DND-41 (cell line): ENCODE measurements at regions not wholly inside any gene's neighbourhood (a gene's known extent, or its start where the extent isn't known, plus 50 kb on each side); places are given as distances from the start of the nearest gene placed in this dataset.

Source experiments
- ATAC-seq: fragments of 200-7000 bp; cut with Tn5 transposase; 3 replicates; pipeline ENCODE4 v1.9.1; 2021; ENCODE audit warnings: low read depth; ENCODE audit not compliant: insufficient read depth
- DNase-seq: peaks from one replicate; pipeline ENCODE4 v3.0.0-alpha.2; 2020
- H2AFZ ChIP-seq: 2 replicates; pipeline ENCODE4 v1.6.0; 2012; ENCODE audit warnings: low read depth, low read length
- H3K27ac ChIP-seq: 2 replicates; pipeline ENCODE4 v1.5.1; 2012; ENCODE audit warnings: low read length, inconsistent platforms
- H3K27me3 ChIP-seq: fragments of 200-600 bp; sonication (generic); 2 replicates; pipeline ENCODE4 v1.6.0; 2012; ENCODE audit warnings: low read length, mild to moderate bottlenecking, inconsistent platforms; ENCODE audit not compliant: insufficient read depth, poor library complexity
- H3K36me3 ChIP-seq: 2 replicates; pipeline ENCODE4 v1.5.1; 2012; ENCODE audit warnings: low read length, inconsistent platforms; ENCODE audit not compliant: insufficient read depth
- H3K4me1 ChIP-seq: 2 replicates; pipeline ENCODE4 v1.5.1; 2012; ENCODE audit warnings: mild to moderate bottlenecking, low read length; ENCODE audit not compliant: insufficient read depth
- H3K4me2 ChIP-seq: 2 replicates; pipeline ENCODE4 v1.6.0; 2012; ENCODE audit warnings: mild to moderate bottlenecking, moderate library complexity, low read length, inconsistent platforms; ENCODE audit not compliant: insufficient read depth
- H3K4me3 ChIP-seq, 2 experiments: fragments of 200-600 bp in 1 of 2; shearing (Covaris generic) in 1 of 2; 2 replicates each; pipeline ENCODE4 v1.5.1; 2012 to 2016; ENCODE audit warnings: inconsistent platforms in 2 of 2, low read length in 2 of 2, mild to moderate bottlenecking in 2 of 2, low read depth in 1 of 2, moderate library complexity in 1 of 2
- H3K79me2 ChIP-seq: 2 replicates; pipeline ENCODE4 v1.6.0; 2012; ENCODE audit warnings: low read length, inconsistent platforms; ENCODE audit not compliant: insufficient read depth
- H3K9ac ChIP-seq: 2 replicates; pipeline ENCODE4 v1.6.0; 2012; ENCODE audit warnings: low read depth, mild to moderate bottlenecking, inconsistent platforms, low read length, moderate library complexity
- H3K9me3 ChIP-seq: 2 replicates; pipeline ENCODE4 v1.5.1; 2012; ENCODE audit warnings: low read length, moderate library complexity, mild to moderate bottlenecking, inconsistent platforms; ENCODE audit not compliant: insufficient read depth, severe bottlenecking
- H4K20me1 ChIP-seq: 2 replicates; pipeline ENCODE4 v1.6.0; 2012; ENCODE audit warnings: low read length; ENCODE audit not compliant: insufficient read depth
- EZH2 ChIP-seq: IDR thresholded peaks from 3 replicates; pipeline ENCODE4 v1.6.1; 2012; ENCODE audit warnings: borderline replicate concordance, low read depth, mild to moderate bottlenecking, moderate library complexity, low read length, inconsistent platforms; ENCODE audit not compliant: severe bottlenecking
- TF ChIP-seq, protein P1 (sequence below): IDR thresholded peaks from 2 replicates; pipeline ENCODE4 v1.5.1; 2012; ENCODE audit warnings: borderline replicate concordance, low read length, moderate library complexity, mild to moderate bottlenecking; ENCODE audit not compliant: poor library complexity, severe bottlenecking; ENCODE audit errors: extremely low read depth

DNA sequence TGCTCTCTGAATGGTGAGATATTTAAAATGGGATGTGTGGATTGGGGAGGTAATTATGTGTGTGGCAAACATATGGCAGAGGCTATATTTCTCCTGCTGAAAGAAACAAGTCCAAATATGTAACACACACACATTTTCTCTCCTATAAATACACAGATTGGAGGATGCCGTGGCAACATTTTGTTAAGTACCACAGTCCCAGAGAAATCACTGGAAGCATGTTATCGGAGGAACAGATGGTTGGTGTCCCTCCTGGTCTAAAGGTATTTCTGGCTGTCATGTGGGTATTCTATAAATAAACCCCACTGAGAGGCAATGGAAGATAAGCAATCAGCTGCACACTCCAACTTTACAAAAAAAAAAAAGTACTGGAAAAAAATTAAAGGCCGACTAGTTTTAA is 528.3 kb upstream of the BOD1L1 start:
- Histone ChIP-seq H3K27me3 (no peaks in the 10 kb centered on the region), H3K27ac (no peak overlapping the region), H3K36me3 (no peaks in the 10 kb centered on the region), H3K79me2 (no peaks in the 10 kb centered on the region), H3K9me3 (no peaks in the 10 kb centered on the region), H3K4me1 (no peaks in the 10 kb centered on the region), H3K4me3 (no peak overlapping the region), H3K9ac (no peak overlapping the region), H3K4me2 (no peak overlapping the region), H2AFZ (no peak overlapping the region), H4K20me1 (no peaks in the 10 kb centered on the region)
- ATAC-seq (no peak), DNase-seq (no peak)
- TF ChIP-seq EZH2: no peak
- TF ChIP-seq, protein P1, sequence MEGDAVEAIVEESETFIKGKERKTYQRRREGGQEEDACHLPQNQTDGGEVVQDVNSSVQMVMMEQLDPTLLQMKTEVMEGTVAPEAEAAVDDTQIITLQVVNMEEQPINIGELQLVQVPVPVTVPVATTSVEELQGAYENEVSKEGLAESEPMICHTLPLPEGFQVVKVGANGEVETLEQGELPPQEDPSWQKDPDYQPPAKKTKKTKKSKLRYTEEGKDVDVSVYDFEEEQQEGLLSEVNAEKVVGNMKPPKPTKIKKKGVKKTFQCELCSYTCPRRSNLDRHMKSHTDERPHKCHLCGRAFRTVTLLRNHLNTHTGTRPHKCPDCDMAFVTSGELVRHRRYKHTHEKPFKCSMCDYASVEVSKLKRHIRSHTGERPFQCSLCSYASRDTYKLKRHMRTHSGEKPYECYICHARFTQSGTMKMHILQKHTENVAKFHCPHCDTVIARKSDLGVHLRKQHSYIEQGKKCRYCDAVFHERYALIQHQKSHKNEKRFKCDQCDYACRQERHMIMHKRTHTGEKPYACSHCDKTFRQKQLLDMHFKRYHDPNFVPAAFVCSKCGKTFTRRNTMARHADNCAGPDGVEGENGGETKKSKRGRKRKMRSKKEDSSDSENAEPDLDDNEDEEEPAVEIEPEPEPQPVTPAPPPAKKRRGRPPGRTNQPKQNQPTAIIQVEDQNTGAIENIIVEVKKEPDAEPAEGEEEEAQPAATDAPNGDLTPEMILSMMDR: no peak

DNA sequence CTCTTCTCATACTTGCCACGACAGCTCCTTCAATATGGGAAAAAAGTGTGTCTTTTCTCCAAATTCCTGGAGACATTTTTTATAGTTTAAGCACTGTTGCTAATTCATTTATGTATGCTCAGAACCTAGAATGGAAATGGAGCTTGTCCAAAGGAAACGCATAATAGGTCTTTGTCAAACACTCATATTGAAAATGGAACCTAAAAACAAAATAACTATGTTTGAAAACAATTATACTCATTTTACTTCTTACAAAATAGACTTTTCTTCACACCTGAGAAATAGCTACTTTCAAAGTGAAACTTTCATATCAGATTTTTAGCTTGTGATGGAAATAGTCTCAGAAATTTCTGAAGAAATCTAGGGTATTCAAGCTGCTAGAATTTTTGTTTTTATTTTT is 529.7 kb upstream of the BOD1L1 start:
- no peak overlapping the region for H3K9ac ChIP-seq
- TF ChIP-seq, protein P1: no peak
- no peak for TF ChIP-seq EZH2
- no peaks in the 10 kb centered on the region for H3K36me3 ChIP-seq
- no peak for ATAC-seq
- no peak overlapping the region for H3K4me3 ChIP-seq
- no peak for DNase-seq
- H3K4me1 ChIP-seq: no peaks in the 10 kb centered on the region
- no peaks in the 10 kb centered on the region for H3K79me2 ChIP-seq
- no peak overlapping the region for H2AFZ ChIP-seq
- H3K27me3 ChIP-seq: no peaks in the 10 kb centered on the region
- H4K20me1 ChIP-seq: no peaks in the 10 kb centered on the region
- no peak overlapping the region for H3K27ac ChIP-seq
- no peak overlapping the region for H3K4me2 ChIP-seq
- H3K9me3 ChIP-seq: no peaks in the 10 kb centered on the region

DNA sequence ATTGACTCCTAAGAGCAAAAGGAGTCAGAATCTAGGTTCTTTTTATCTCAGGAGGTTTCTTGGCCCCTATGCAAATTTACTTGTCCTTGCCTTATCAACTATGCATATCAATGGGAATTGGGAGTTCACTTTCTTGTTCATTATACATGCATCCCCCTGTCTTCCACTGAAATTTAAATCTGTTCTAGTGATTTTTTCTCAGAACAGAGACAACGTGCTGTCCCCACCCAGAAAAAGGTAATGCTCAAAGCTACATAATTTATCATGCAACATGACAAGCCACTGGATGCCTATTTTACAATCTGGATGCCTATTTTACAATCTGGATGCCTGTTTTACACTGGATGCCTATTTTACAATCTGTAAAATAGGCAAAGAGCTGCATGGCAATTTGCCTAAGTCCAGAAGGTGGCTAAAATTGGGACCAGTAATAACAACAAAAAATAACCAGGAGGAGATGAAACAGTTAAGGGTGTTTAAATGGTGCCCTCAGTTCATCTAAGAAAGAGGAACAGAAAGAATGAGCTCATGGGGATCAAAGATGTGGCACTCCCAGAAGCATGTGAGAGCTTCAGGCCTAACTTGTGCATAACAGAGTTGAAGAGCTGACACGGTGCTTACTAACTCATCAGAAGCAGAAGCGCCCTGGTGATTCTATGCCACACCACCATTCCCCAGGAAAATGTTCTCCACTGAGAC is 537.8 kb upstream of the BOD1L1 start:
- no peak for TF ChIP-seq EZH2
- TF ChIP-seq, protein P1: no peak
- no peaks in the 10 kb centered on the region for H3K9me3 ChIP-seq
- no peaks in the 10 kb centered on the region for H4K20me1 ChIP-seq
- no peak overlapping the region for H3K27ac ChIP-seq
- H3K27me3 ChIP-seq: no peaks in the 10 kb centered on the region
- H3K4me1 ChIP-seq: no peaks in the 10 kb centered on the region
- no peak overlapping the region for H3K4me3 ChIP-seq
- no peak overlapping the region for H3K4me2 ChIP-seq
- no peaks in the 10 kb centered on the region for H3K36me3 ChIP-seq
- H2AFZ ChIP-seq: no peak overlapping the region
- H3K79me2 ChIP-seq: no peaks in the 10 kb centered on the region
- no peak for DNase-seq
- ATAC-seq: no peak
- H3K9ac ChIP-seq: no peak overlapping the region
